ENCODE measurements at regions not wholly inside any gene's neighbourhood (a gene's known extent, or its start where the extent isn't known, plus 50 kb on each side); places are given as distances from the start of the nearest gene placed in this dataset.

- Histone ChIP-seq H3K27me3 (ENCODE audit: control insufficient read depth in 1 of 2, insufficient read depth in 2 of 2, low read length in 2 of 2) (no peaks in the 10 kb centered on the region), H3K27ac (ENCODE audit: low read depth in 2 of 2, low read length in 1 of 2) (no peak overlapping the region), H3K4me3 (ENCODE audit: low read depth in 1 of 2, low read length in 2 of 2) (no peak overlapping the region), H3K9me3 (ENCODE audit: control insufficient read depth in 2 of 2, insufficient read depth in 1 of 2, low read depth in 1 of 2, low read length in 1 of 2) (peaks cover 0 to 3% of the 10 kb centered on the region in 2 donors), H3K4me1 (ENCODE audit: control insufficient read depth in 2 of 2, insufficient read depth in 2 of 2, low read length in 1 of 2) (no peaks in the 10 kb centered on the region), H3K36me3 (ENCODE audit: control insufficient read depth in 2 of 2, insufficient read depth in 2 of 2, low read length in 1 of 2) (no peaks in the 10 kb centered on the region)
- WGBS, 2 donors, result 90 to 92% methylated on average over 3 of the region's 3 CpGs
Observed at GRCh38 chr11:11672101-11672500, 50.3 kb upstream of the GALNT18 start.

Measured in esophagus (tissue), 2 donors.